Adrenal gland (tissue), 9 donors: ENCODE measurements at regions not wholly inside any gene's neighbourhood (a gene's known extent, or its start where the extent isn't known, plus 50 kb on each side); places are given as distances from the start of the nearest gene placed in this dataset.

Experiments
- DNase-seq, 7 donors: peaks; one replicate each; pipeline ENCODE4 v3.0.0-alpha.2; 2019 to 2020
- H3K27ac ChIP-seq, 5 donors: fragments of 200-600 bp; sonication (generic) in 4 of 5; 1 replicate in 3 of 5; 2 replicates in 2 of 5; pipeline versions ENCODE4 v1.5.1 to v1.8.0; 2016 to 2020; ENCODE audit warnings: mild to moderate bottlenecking in 1 of 5
- H3K27me3 ChIP-seq: fragments of 200-600 bp; 2 replicates; pipeline ENCODE4 v1.8.0; 2021
- H3K36me3 ChIP-seq, 2 donors: fragments of 200-600 bp; replicated peaks in 1 of 2; 1 replicate in 1 of 2; 2 replicates in 1 of 2; pipeline versions ENCODE4 v1.5.1 to v1.8.0; 2018 to 2022
- H3K4me1 ChIP-seq, 2 donors: fragments of 200-600 bp; replicated peaks in 1 of 2; 1 replicate in 1 of 2; 2 replicates in 1 of 2; pipeline versions ENCODE4 v1.5.1 to v1.8.0; 2018 to 2021
- H3K4me3 ChIP-seq, 4 donors: fragments of 200-600 bp; sonication (generic) in 3 of 4; one replicate each; pipeline ENCODE4 v1.5.1; 2016 to 2018
- H3K9me3 ChIP-seq, 3 donors: fragments of 200-600 bp; sonication (generic) in 1 of 3; replicated peaks in 1 of 3; 1 replicate in 2 of 3; 2 replicates in 1 of 3; pipeline versions ENCODE4 v1.5.1 to v1.8.0; 2016 to 2021
- POLR2A ChIP-seq, 2 donors: fragments of 450-650 bp; IDR thresholded peaks; one replicate each; pipeline ENCODE4 v1.6.1; 2017; ENCODE audit warnings: antibody characterized with exemption in 2 of 2, mild to moderate bottlenecking in 2 of 2, moderate library complexity in 1 of 2
- WGBS, 4 donors: extraction: QIAGEN DNeasy Blood & Tissue Kit in 2 of 4; methylation state at CpG; one replicate each; pipeline versions ENCODE4 v1.1.5 to v1.1.7; 2013 to 2017; 5-methylcytosine and 5-hydroxymethylcytosine counted together
- intact Hi-C, 2 donors: fragments of 100-400 bp; cut with DNase I; formaldehyde crosslinking; loops; one replicate each; pipeline versions ENCODE4 v1.14.1 to v1.15.0; 2022 to 2023
- TF ChIP-seq, protein P1 (sequence below), 6 experiments: fragments of 450-650 bp in 4 of 6; fragments of 200-600 bp in 2 of 6; sonication (generic) in 1 of 6; IDR thresholded peaks; 1 replicate in 5 of 6; 2 replicates in 1 of 6; pipeline versions ENCODE4 v1.5.1 to v1.8.0; 2016 to 2021; ENCODE audit warnings: antibody characterized with exemption in 6 of 6, mild to moderate bottlenecking in 2 of 6, moderate library complexity in 1 of 6
- donor health status: healthy with polysubstance abuse.
- donor health status: Bipolar disorder and iron deficiency.
- donor health status: DM: yes; HTN: yes; CAD: no.
- donor health status: DM: no; HTN: no; CAD: no.
- donor health status: DM: no; HTN: no; CAD: no.

DNA sequence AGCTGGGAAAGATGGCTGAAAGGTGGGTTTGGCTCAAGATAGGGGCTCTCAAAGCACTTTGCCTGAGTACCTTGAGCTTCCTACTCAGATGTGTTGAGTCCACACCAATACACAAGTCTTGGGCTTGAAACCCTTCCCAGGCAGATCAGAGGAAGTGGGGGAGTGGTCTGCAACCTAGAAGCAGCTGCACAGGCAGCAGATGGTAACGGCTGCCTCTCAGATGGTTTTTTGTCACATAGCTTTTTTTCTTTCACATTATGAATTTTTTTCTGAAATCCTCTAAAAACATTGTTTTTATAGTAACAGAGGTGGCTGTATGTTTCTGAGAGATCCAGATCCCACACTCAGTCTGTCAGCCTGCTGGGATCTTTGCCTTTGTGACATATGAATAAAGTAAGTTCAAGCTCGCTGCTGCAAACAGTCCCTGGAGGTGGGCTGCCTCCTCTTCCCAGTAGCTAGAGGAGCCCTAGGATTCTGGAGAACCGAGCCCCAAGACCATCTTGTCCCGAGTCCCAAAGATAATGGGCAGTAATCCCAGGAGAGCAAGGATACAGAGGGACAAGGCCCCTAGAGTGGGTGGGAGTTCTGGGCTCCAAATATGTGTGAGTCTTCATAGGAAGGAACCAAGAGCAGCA lies 97.1 kb upstream of the TOP1 start:
- no peaks in the 10 kb centered on the region for H3K27me3 ChIP-seq
- no peak overlapping the region for H3K27ac ChIP-seq
- TF ChIP-seq, protein P1, sequence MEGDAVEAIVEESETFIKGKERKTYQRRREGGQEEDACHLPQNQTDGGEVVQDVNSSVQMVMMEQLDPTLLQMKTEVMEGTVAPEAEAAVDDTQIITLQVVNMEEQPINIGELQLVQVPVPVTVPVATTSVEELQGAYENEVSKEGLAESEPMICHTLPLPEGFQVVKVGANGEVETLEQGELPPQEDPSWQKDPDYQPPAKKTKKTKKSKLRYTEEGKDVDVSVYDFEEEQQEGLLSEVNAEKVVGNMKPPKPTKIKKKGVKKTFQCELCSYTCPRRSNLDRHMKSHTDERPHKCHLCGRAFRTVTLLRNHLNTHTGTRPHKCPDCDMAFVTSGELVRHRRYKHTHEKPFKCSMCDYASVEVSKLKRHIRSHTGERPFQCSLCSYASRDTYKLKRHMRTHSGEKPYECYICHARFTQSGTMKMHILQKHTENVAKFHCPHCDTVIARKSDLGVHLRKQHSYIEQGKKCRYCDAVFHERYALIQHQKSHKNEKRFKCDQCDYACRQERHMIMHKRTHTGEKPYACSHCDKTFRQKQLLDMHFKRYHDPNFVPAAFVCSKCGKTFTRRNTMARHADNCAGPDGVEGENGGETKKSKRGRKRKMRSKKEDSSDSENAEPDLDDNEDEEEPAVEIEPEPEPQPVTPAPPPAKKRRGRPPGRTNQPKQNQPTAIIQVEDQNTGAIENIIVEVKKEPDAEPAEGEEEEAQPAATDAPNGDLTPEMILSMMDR (IDR thresholded peaks at IDR 0.05), result no peak
- TF ChIP-seq POLR2A (IDR thresholded peaks at IDR 0.05), result no peak
- 73 to 83% (median 79%) methylated on average over 4 of the region's 4 CpGs for WGBS, 4 donors
- H3K9me3 ChIP-seq, result no peaks in the 10 kb centered on the region
- no peak overlapping the region for H3K4me3 ChIP-seq
- no peak for DNase-seq
- no peaks in the 10 kb centered on the region for H3K36me3 ChIP-seq
- intact Hi-C loops, result no loop called here
- H3K4me1 ChIP-seq, result no peaks in the 10 kb centered on the region

DNA sequence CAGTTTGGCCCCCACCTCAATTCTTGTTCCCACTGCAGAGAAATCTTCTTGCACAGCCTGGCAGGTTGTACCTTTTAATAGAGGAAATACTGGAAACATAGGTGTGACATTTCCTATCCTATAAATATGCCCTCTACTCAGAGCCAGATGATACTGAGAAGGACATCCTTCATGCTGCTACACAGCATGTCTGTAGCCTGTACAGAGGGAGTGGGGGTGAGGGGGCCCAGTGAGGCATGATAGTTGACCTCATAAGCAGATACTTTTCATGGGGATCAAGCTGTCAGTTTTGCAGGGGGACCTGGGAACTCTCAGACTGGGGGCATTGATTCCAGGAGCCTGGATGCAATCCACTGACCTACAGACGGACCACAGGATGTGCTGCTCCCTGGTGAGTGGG lies 96.2 kb upstream of the TOP1 start:
- intact Hi-C loops, result no loop called here
- Histone ChIP-seq H3K4me3 (no peak overlapping the region), H3K4me1 (no peaks in the 10 kb centered on the region), H3K36me3 (no peaks in the 10 kb centered on the region), H3K9me3 (no peaks in the 10 kb centered on the region), H3K27me3 (no peaks in the 10 kb centered on the region), H3K27ac (no peak overlapping the region)
- 50 to 73% (median 69%) methylated on average over 1 of the region's 1 CpG for WGBS, 4 donors
- DNase-seq, result no peak
- TF ChIP-seq, protein P1 (IDR thresholded peaks at IDR 0.05), result no peak
- no peak for TF ChIP-seq POLR2A (IDR thresholded peaks at IDR 0.05)

DNA sequence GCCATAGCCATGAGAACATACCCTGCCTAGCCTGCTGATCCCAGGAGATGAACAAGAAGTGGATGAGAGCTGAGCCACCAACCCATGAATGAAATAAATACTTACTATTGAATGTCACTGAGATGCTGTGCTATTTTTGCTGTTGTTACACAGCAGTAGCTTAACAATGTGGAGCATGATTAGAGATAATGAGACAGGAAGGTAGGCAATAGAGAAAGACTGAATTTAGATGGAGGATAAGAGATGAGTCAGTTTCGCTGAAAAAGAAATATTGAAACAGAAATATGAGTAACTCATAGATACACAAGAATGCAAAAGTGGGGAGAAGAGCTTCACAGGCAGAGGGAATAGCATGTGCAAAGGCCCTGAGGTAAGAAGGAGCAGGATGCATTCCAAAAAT lies 94.9 kb upstream of the TOP1 start:
- WGBS, 4 donors, result 90 to 96% (median 92%) methylated on average over 1 of the region's 1 CpG
- intact Hi-C loops, result no loop called here
- Histone ChIP-seq H3K36me3 (no peaks in the 10 kb centered on the region), H3K9me3 (no peaks in the 10 kb centered on the region), H3K27ac (no peak overlapping the region), H3K4me3 (no peak overlapping the region), H3K4me1 (no peaks in the 10 kb centered on the region), H3K27me3 (no peaks in the 10 kb centered on the region)
- no peak for DNase-seq
- no peak for TF ChIP-seq POLR2A (IDR thresholded peaks at IDR 0.05)
- TF ChIP-seq, protein P1 (IDR thresholded peaks at IDR 0.05), result no peak

DNA sequence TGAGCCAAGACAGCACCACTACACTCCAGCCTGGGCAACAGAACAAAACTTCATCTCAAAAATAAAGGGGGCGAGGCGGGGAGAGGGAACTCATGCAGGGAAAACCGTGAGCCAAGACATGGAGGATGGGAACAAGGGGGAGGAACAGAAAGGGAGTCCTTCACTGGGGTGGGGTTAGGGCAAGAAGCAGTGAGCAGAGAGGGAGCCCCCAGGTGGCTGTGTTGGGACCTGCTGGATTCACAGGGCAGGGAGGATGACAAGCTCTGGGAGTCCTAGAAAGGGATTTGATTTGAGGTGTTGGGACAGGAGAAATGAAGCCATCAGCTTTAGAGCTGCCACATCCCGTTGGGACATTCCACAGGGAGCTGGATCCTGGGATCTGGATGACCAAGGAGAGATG lies 90.6 kb upstream of the TOP1 start:
- Histone ChIP-seq H3K9me3 (no peaks in the 10 kb centered on the region), H3K27me3 (no peaks in the 10 kb centered on the region), H3K4me1 (no peaks in the 10 kb centered on the region), H3K27ac (no peak overlapping the region), H3K36me3 (no peaks in the 10 kb centered on the region), H3K4me3 (no peak overlapping the region)
- no peak for TF ChIP-seq POLR2A (IDR thresholded peaks at IDR 0.05)
- TF ChIP-seq, protein P1 (IDR thresholded peaks at IDR 0.05), result no peak
- intact Hi-C loops, result no loop called here
- 85 to 86% (median 86%) methylated on average over 4 of the region's 4 CpGs for WGBS, 4 donors
- DNase-seq, result no peak
